NCI-H226 (cell line): ENCODE measurements at regions not wholly inside any gene's neighbourhood (a gene's known extent, or its start where the extent isn't known, plus 50 kb on each side); places are given as distances from the start of the nearest gene placed in this dataset.
"Not testable (repeated sequence)": the region's sequence is repeated elsewhere in the genome, so short reads cannot be mapped to it uniquely, and the experiment has no call there.

ENCODE experiments used
- DNase-seq: peaks from one replicate; pipeline ENCODE4 v3.0.0-alpha.2; 2015

DNA sequence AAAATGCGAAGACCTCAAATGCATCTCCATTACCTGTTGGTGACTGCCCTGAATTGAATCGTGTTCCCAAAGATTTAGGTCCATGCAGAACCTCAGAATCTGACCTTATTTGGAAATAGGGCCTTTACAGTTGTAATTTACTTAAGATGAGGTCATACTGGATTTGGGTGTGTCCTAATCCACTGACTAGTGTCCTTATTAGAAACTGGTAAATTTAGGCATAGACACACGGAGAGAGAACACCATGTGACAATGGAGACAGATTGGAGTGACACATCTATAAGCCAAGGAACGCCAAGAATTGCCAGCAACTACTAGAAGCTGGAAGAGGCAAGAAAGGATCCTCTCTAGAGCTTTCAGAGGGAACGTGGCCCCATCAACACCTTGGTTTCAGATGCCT is 203.1 kb downstream of the SMAD2 start:
- no peak for DNase-seq

DNA sequence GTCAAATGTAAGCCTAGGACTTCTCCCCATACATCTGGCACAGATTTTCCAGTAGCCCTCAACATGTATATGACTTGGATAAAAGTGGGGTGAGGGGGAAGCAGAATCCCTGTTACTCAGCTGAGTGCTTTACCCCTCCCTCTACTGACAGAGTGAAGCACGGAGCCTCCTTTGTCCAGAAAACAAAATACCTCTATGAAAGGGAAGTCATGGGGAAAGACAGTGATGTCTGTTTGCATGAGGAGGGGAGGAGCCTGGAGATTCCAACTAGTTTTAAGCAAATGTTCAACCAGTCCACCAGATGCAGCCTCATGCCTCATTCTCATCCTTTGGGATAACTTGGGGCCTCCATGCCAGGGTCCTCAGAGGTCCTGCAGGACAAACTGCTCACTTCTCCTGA is 203.9 kb downstream of the SMAD2 start:
- no peak for DNase-seq

DNA sequence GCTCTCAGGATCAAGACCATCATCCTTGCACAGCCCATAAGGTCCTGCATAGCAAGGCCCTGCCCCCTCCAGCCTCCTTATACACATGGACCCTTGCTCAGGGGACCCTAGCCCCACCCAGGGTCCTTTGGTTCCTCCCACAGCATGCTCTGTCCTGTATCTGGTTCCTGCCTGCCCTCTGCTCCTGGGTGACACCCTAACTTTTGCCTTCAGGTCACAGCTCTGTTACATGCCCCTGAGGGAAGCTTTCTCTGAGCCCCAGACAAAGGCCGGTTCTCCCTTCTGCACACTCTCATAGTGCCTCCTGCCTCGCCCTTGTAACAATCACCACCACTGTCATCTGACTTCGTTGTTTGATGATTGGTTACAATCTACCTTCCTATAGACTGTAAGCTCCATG is 204.8 kb downstream of the SMAD2 start:
- DNase-seq, result no peak

DNA sequence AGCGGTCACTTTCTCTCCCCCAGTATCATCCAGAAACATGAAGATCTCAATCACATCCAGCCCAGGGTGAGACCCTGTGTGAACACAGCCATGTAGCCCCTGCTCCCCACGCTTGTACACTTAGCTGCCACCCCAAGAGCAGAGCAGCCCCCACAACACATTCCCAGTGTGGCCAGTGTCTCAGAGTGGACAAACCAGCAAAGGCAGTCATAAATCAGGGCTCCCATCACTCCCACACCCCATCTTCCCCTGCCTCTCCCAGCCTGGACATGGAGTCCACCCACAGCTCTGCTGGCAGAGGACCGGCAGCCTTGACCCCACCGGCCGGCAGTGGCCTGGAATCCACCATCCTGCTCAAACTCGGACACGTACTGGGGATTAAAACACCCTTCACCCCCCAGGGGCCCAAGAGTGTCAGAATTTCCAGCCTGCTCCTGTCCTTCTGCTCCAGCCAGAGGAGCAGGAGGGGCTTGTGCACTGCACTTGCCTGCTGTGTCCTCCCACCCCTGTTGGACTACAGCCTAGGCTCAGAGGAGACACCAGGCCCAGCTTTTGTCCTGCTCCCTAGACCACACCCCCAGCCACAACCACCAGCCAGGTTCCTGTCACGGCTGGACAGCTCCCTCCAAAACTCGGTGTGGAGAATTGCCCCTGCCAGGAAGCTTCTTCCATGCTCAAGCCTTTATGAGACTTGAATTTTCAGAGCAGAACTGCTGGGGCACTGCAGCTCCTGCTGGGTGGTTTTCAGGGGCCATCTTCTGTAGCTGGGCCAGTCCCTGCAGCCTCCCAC is 206.1 kb downstream of the SMAD2 start:
- DNase-seq, result no peak

DNA sequence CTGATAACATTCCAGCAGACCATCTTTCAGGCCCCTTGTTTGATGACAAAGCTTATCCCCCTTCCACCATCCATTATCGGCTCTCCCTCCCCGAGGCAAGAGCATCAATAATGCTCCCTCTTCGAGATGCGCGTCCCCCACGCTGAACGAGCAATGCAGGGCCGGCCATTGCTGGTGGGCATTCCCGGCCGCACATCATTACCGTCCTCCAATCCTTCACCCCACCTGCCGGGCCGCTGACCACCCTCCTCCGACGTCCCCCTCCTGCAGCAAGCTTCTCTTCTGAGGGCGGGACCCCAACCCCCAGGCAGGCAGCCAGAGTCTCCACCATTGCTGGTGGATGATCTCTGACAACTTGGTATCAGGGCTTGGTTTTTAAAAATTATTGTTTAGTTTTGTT is 208.6 kb downstream of the SMAD2 start:
- DNase-seq, result no peak

DNA sequence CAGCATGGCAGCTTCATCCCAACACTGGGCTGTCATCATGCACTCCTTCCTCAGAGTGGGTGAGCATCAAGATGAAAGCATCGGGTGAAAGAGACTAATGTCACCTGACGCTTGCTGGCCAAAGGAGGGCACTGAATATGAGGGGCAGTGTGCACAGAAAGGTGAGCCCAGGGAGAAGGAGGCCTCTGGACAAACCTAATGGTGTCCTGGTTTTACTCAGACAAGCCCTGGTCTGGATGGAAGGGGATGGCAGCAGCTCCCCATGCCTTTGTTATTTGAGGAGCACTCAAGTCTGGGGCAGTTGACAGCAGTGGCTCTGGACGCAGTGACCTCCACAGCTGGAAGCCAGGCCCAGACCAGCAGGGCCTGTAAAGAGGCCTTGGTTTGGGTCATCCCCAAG is 209.7 kb downstream of the SMAD2 start:
- DNase-seq, result no peak

DNA sequence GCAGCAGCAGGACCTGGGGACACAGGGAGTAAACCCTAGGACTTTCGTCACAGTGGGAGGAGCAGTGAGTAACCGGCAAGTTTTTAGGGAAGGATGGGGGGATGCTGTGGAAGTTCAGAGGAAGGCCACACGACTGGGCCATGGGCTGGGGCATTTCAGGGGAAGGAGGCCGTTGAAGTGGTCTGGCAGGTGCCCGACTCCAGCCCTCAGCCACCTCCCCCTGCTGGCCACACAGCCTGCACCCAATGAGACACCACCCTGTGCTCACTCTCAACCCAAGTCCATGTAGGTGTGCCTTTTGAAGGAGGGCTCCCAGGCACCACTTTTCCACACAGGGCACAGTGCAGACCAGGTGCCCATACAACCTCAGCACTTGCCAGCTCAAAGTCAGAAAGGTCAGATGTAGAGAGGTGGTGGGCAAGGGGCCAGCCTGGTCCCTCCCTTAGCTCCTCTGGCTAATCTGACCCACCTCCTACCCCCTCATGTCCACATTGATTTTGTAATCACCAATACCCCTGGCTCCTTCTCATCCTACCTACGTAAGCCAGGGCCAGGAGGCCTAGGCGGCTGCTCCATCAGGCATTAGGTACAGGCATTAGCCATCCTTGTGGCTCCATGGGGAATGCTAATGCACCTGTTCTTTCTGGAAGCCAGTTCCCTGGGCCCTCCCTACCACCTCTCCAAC is 211.2 kb downstream of the SMAD2 start:
- DNase-seq, result no peak

DNA sequence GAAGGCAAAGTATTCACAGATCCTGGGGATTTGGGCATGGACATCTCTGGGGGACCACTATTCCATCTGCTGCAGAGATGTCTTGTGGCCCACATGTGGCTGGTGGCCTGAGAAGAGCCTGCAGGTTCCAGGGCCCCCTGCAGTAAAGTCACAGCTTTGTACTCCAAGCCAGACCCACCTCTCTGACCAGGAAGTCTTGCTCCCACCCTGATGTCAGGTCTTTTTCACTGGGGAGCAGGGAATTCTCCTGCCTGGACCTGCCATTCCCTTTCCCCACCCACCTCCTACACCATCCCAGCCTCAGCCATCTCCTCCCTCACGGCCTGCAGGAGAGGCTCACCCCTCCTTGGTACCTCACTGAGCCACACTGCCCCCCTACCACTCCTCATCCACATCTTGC is 211.8 kb downstream of the SMAD2 start:
- no peak for DNase-seq

DNA sequence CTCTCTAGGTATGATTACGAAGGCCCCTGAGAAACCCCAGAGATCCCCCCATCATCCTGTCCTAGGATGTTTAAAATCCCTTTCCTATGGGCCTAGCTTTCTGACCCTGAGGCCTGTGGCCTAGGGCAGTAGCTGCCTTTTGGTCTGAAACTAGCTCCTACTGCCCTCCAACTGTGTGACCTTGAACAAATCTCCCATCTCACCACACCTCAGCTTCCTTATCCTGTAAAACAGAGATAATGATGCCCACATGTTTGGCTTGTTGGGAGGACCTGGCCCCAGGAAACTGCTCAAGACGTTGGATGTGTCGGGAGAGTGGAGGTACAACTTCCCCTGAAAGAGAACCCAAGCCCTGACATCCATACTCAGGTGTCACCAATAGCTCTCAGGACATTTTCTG is 213.2 kb downstream of the SMAD2 start:
- no peak for DNase-seq

DNA sequence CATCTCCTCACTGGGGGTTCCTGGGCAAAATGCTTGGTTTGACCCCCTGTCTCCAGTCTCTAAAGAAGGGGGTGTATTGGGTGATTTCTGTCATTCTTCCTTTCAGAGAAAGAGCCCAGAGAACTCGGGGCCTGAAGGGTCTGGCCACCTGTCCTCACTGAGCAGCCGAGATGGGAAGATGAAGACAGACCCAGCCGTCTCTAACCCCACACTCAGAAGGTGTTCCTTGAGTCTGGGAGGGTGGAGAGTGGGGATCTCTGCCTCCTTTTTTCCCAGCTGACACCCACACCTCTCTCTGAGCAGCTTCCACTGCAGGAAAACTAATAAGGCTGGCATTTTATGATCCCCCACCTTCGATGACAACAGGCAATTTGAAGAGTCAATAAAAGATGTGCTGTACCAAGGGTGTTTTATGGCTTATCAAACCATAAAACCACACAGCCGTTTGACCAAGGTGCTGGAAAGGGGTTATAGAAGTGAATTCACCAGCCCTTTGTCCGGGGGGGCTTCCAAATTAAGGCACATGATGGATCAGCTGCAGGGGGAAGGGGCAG is 213.8 kb downstream of the SMAD2 start:
- no peak for DNase-seq

DNA sequence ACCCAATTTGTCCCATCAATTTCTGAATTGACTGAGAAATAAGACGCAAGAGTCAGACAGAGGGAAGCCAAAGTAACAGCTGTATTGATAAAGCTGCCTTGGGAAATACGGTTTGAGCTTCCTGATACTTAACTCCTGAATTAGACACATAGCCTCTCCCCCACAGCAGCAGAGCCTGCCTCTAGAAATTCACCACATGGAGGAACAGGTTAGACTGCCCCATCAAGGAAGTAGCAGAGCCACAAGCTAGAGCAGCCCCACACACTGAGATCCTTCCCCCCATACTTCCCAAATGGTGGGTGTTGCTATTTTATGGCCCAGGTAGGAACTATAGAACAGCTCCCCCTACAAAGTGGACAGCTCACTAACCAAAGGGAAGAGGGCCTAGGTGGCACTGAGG is 220.0 kb downstream of the SMAD2 start:
- DNase-seq, result no peak

DNA sequence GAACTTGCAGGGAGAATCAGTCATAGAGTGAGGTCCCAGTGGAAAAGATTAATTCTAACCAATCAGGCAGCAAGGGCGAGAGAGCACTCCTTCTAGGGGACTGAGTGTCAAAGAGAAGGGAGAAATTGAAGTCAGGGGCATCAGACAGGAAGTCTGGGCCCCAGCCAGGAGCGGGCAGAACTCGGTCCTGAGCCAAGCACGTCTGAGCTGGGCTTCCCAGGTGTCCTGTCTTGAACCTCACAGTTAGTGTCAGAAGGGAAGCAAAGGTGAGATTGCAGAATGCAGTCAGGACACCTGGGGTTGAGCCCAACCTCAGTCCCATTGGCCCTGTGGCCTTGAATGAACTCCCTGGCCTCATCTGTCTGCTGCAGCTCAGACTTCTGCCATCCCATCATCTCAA is 220.9 kb downstream of the SMAD2 start:
- DNase-seq, result no peak

DNA sequence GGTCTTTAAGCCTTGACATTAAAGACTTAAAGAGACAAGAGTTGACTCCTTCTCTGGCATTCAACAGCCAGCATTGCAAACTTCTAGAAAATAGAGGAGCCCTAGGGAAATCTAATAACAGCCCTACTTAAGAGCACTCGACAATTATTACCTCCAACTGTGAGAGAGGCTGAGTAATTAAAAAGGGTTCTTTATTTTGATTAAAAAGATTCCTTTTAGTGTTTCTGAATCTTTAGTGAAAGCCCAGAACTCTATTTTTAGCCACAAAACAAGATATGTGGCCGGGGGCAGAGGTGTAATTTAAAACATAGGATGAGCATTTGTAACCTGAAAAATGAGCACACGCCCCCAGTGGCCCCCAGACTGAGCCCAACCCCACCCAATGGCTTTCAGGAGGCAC is 222.3 kb downstream of the SMAD2 start:
- no peak for DNase-seq

DNA sequence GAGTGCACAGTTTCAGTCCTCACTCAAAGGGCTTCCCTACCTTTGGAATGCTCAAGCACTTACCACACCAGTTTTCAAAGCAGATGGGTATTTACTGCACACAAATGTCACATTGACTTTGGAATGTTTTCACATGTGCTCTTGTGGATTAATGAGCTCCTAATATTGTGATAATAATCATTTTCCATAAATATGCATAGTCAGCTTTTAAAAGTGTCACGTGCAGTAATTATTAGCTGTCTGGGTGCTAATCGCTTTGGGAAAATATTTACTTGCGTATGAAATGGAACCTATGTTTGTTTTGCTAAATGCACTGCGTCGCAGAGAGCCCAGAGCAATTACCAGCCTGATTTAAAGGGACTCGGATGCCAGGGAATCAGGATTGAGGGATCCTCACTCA is 229.3 kb downstream of the SMAD2 start:
- no peak for DNase-seq

DNA sequence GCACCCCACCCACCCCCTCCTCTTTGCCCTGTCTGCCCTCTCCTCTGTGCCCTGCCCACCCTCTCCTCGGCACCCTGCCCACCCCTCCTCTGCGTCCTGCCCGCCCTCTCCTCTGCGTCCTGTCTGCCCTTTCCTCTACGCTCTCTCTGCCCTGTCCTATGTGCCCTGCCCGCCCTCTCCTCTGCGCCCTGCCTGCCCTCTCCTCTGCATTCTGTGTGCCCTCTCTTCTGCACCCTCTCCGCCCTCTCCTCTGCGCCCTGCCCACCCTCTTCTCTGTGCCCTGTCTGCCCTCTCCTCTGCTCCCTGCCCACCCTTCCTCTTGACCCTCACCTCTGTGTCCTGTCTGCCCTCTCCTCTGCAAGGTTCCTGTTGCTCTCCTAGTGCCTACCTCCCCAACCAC is 233.6 kb downstream of the SMAD2 start:
- no peak for DNase-seq

DNA sequence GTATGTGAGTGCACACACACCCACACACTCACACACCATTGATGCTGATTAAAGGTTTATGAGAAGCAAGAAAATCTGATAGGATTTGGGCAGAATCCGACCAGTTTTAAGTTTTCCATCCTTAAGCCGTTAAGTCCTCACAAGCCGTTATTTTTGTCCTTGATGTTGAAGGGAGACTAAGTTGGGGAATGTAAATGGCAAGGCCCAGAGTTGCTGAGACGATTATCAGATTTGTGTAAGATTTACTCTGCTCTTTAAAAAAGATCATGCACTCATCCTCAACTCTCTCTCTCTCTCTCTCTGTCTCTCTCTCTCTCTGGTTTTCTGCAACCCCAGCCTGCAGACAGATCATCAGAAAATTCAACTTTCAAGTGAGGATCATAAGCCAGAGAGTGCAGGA is 238.8 kb downstream of the SMAD2 start:
- DNase-seq, result no peak

DNA sequence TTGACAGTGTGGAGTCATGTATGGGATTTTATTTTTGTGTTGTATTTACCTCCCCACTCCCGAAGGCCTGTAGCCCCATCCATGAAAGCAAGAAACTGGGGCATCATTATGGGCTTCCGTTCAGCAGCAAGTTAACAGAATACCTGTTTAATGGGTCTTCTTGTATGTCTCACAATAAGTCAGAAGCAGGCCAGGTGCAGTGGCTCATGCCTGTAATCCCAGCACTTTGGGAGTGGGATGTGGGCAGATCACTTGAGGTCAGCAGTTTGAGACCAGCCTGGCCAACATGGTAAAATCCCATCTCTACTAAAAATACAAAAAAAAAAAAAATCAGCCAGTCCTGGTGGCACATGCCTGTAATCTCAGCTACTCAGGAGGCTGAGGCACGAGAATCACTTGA is 239.7 kb downstream of the SMAD2 start:
- not testable (repeated sequence) for DNase-seq

DNA sequence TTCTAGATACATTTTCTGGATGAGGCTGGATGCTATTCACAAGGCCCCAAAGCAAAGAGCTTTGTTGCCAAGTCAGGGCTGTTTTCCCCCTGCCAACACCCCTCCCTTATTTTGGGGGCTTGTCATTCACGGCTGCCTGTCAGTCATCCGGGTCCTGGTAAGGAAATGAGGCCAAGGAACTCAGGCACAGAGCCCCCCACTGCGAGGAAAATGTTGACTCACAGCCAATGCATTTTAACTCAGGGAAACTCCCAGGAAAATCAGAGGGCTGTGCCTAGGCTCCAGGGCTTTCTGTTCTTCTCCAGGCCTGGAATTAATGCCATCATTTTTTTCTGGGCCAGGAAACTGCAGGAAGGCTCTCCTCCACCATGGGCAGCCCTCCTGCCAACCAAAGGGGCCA is 241.1 kb downstream of the SMAD2 start:
- no peak for DNase-seq

DNA sequence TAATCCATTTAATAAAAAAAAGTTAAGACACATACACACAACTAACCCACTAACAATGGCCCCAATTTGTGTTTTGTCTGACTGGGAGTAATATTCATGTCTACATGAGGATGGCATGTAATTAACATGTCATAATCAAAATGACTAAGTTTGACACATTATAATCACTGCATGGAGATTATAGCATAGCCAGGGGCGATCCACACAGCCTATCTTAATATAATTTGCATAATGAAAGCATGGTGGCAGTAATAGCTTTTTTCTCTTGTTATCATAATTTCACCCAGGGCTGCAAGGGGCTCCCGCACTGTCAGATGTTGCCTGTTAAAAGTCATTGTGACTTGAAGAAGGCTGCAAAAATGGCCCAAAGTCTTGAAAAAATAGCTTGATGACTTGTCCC is 243.7 kb downstream of the SMAD2 start:
- DNase-seq, result no peak

DNA sequence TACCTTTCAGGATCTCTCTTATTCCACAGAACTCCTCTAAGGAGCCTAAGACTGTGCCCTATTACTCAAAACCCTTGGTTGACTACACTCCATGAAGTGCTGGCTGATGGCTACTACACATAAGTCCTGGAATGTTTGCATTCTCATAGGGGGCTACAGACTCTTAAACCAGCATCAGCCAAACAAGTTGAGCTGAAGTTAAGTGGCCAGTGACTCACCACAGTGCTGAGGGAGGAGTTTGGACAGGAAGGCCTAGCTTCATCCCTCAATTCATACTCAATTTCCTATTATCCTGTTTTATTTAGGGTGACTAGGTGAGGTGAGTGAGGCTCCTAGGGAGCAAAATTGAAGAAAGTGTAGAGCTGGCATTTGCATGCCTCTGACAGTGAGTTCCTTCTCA is 246.7 kb downstream of the SMAD2 start:
- no peak for DNase-seq

DNA sequence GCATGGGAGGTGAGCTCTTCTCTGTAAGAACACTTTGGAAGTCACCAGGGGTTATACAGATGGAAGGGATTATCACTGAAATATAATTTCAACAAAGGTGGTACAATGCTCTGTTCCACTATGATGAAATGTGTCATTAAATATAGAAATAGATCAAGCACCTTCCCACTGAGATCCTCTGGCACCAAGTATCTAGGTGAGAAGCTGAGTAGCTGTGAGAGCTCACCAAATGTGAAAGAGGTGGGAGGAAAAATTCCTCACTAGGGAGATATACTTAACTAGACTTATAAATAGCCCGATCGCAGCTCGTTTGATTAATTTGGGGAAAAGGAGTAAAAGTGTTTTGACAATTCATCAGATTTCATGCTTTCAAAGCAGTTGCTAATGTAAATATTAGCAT is 247.6 kb downstream of the SMAD2 start:
- DNase-seq, result no peak

DNA sequence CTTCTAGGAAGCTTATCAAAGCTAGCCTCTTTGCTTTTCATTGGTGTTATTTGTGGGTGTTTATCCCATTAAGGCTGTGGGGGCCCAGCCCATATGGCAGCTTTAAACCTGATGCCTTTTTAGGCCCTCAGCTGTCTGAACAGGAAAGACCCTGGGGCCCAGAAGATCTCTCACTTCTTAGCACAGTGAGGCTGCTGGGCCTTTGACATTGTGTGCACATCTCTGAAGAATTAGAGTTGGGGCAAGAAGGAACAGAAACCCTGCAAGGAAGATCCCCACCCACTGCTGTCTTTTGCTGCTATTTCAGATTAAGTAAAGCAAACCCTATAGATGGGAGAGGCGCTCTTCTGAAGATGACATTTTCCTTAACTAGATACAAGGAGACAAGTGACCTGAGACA is 250.0 kb downstream of the SMAD2 start:
- DNase-seq, result no peak

DNA sequence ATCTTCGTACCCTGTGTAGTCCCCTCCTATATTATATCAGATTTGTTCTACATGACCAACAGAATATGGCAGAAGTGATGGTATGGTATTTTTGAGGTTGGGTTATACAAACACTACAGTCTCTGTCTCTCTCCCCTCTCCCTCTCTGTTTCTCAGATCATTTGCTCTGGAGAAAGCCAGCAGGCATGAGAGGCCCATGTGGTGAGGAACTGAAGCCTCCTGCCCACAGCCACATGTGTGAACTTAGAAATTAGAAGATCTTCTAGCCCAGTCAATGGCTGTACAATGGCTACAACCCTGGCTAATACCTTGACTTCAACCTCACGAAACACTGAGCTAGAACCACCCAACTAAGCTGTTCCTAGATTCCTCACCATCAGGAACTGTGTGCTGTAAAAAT is 250.6 kb downstream of the SMAD2 start:
- no peak for DNase-seq

DNA sequence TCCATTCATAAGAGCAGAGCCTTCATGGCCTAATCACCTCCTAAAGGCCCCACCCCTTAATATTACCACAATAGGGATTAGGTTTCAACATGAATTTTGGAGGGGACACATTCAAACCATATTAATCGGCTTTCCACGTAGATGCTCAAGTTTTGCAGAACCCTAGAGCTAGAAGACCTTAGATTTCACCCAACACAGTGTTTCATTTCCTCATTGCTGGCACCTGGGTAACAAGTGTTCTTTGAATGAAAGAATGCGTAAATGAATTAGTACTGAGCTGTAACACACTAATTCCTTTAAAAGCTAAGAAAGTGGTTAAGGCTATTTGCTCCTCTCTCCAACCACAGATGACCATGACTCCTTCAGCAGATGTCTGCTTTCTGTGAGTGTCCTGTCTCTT is 252.5 kb downstream of the SMAD2 start:
- DNase-seq, result no peak

DNA sequence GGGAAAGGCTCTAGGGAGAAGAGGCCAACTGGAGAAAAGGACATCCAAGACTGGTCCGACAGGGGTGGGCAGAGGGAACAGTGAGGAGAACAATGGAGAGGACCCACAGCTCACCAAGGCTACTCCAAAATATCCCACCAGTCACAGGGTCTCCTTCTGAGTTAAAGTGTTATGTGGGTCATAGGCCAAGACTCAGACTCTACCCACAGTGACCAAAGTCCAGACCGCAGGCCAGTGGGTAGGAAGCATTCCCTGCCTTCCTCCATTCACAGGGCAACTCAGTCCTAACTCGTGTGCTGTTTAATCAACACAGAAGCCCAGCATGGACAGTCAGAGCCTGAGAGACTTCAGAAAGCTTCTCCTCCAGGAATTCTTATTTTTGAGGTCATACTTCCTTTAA is 260.6 kb downstream of the SMAD2 start:
- no peak for DNase-seq
